ENCODE measurements at regions not wholly inside any gene's neighbourhood (a gene's known extent, or its start where the extent isn't known, plus 50 kb on each side); places are given as distances from the start of the nearest gene placed in this dataset.

GRCh38 chr5:67400752-67401151 lies 204.2 kb upstream of the CD180 start:
- Histone ChIP-seq H3K27ac (ENCODE audit: insufficient read depth, low read depth, low read length) (no peak overlapping the region), H3K4me1 (ENCODE audit: control insufficient read depth, extremely low read depth, insufficient read depth, low read length) (peaks cover 31% of the 10 kb centered on the region), H3K9ac (replicated peaks; ENCODE audit: extremely low read depth, insufficient read depth, low read length) (no peak overlapping the region), H3K79me2 (ENCODE audit: control insufficient read depth, insufficient read depth, low read length) (no peaks in the 10 kb centered on the region), H3K9me3 (replicated peaks; ENCODE audit: control insufficient read depth, insufficient read depth, low read length) (no peaks in the 10 kb centered on the region), H3K4me3 (replicated peaks in 1 of 3; ENCODE audit: insufficient read depth in 1 of 3, low read depth in 1 of 3, low read length in 3 of 3) (no peak overlapping the region), H3K4me2 (ENCODE audit: insufficient read depth, low read length) (no peak overlapping the region), H3K27me3 (ENCODE audit: control insufficient read depth in 2 of 2, insufficient read depth in 2 of 2, low read length in 2 of 2) (no peaks in the 10 kb centered on the region), H4K20me1 (replicated peaks; ENCODE audit: control insufficient read depth, extremely low read depth, insufficient read depth, low read length) (no peaks in the 10 kb centered on the region), H3K9me1 (replicated peaks; ENCODE audit: control insufficient read depth, extremely low read depth, insufficient read depth, low read length) (no peaks in the 10 kb centered on the region), H2AFZ (ENCODE audit: low read depth, low read length) (no peak overlapping the region), H3K36me3 (ENCODE audit: control insufficient read depth in 2 of 2, extremely low read depth in 1 of 2, insufficient read depth in 2 of 2, low read length in 2 of 2) (no peaks in the 10 kb centered on the region)
- no TSS peak for BruUV-seq (replicated peaks)
- DNase-seq (ENCODE audit: low read depth, low spot score) (no peak), FAIRE-seq (no peak)
- ChIA-PET POLR2A (no interaction called here), CTCF (no interaction called here)
- no peak for TF ChIP-seq GATA2 (IDR thresholded peaks at IDR 0.05; ENCODE audit: insufficient read depth, insufficient read length, low read depth, low read length)
- TF ChIP-seq POLR2AphosphoS5 (IDR thresholded peaks at IDR 0.05; ENCODE audit: insufficient read depth, low read depth, low read length), result no peak
- TF ChIP-seq JUN (IDR thresholded peaks at IDR 0.05; ENCODE audit: borderline replicate concordance, insufficient read depth, insufficient read length, low read depth), result no peak
- no peak for TF ChIP-seq FOS (IDR thresholded peaks at IDR 0.05; ENCODE audit: borderline replicate concordance, insufficient read depth, low read length)
- no peak for TF ChIP-seq EZH2 (IDR thresholded peaks at IDR 0.05; ENCODE audit: borderline replicate concordance, low read depth, low read length, severe bottlenecking)
- TF ChIP-seq CTCF (IDR thresholded peaks at IDR 0.05; ENCODE audit: extremely low read depth in 1 of 2, insufficient read depth in 1 of 2, low read depth in 1 of 2, low read length in 2 of 2), result no peak
- no peak for TF ChIP-seq MAX (IDR thresholded peaks at IDR 0.05; ENCODE audit: insufficient read depth, insufficient read length)
- no peak for TF ChIP-seq MYC (IDR thresholded peaks at IDR 0.05; ENCODE audit: low read depth, low read length)
- no peak for TF ChIP-seq POLR2A (IDR thresholded peaks at IDR 0.05; ENCODE audit: low read depth, low read length)
- intact Hi-C loops (cut with micrococcal nuclease) (loop anchor here (5.0 kb wide), 1 partner anchor 852 kb away; no protein-coding TSS in a partner anchor), dilution Hi-C loops (cut with MboI; ENCODE audit: extremely low pct_ligation_motif_present, low sequenced_read_pairs) (no loop called here)

All from endothelial cell of umbilical vein (primary cell).